OCI-LY3 (cell line): ENCODE measurements at regions not wholly inside any gene's neighbourhood (a gene's known extent, or its start where the extent isn't known, plus 50 kb on each side); places are given as distances from the start of the nearest gene placed in this dataset.

ENCODE experiments used
- EZH2phosphoT487 ChIP-seq: fragments of 200-600 bp; shearing (Covaris generic); IDR thresholded peaks from 2 replicates; pipeline ENCODE4 v1.6.1; 2018; ENCODE audit warnings: antibody characterized with exemption, mixed run types, low read depth
- TF ChIP-seq, protein P1 (sequence below): fragments of 200-600, 300-600 bp; sonication (generic); IDR thresholded peaks from 2 replicates; pipeline ENCODE4 v1.5.1; 2014; ENCODE audit warnings: antibody characterized with exemption, low read length, low read depth

DNA sequence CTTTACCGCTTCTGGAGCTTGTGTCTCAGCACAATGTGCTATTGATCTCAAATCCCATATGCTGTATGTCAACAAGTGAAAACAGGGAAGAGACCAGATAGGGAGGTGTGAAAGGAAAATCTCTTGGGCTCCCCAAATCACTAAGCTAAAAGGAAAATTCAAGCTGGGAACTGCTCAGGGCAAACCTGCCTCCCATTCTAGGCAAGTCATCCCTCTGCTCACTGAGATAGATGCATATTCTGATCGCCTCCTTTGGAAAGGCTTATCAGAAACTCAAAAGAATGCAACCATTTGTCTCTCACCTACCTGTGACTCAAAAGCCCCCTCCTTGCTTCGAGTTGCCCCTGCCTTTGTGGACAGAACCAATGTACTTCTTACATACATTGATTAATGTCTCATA is 161.1 kb upstream of the LYZL1 start:
- TF ChIP-seq, protein P1, sequence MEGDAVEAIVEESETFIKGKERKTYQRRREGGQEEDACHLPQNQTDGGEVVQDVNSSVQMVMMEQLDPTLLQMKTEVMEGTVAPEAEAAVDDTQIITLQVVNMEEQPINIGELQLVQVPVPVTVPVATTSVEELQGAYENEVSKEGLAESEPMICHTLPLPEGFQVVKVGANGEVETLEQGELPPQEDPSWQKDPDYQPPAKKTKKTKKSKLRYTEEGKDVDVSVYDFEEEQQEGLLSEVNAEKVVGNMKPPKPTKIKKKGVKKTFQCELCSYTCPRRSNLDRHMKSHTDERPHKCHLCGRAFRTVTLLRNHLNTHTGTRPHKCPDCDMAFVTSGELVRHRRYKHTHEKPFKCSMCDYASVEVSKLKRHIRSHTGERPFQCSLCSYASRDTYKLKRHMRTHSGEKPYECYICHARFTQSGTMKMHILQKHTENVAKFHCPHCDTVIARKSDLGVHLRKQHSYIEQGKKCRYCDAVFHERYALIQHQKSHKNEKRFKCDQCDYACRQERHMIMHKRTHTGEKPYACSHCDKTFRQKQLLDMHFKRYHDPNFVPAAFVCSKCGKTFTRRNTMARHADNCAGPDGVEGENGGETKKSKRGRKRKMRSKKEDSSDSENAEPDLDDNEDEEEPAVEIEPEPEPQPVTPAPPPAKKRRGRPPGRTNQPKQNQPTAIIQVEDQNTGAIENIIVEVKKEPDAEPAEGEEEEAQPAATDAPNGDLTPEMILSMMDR, result no peak
- TF ChIP-seq EZH2phosphoT487, result no peak
